ENCODE measurements at regions not wholly inside any gene's neighbourhood (a gene's known extent, or its start where the extent isn't known, plus 50 kb on each side); places are given as distances from the start of the nearest gene placed in this dataset.

DNA sequence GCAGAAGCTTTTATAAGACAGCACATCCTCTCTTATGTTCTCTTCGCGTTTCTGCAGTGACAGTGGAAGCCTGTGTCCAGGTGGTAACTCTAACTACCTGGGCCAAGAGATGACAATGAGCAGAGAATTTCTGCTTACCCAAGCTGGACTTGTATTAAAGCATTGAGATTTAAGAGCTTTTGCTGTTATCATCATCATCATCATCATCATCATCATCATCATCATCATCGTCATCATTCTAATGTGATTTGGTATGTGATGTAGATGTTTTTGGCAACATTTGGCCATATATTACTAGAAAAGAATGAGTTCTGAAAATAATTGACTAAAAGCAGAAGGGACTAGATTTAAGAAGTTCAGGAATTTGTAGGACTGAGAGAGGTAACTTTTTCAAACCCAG, 401.3 kb downstream of the BRINP1 start:
- no peak overlapping the region for H3K4me3 ChIP-seq (ENCODE audit: low read depth, low read length)
- TF ChIP-seq MAX (IDR thresholded peaks at IDR 0.05; ENCODE audit: low read depth, low read length) (no peak), CTCF (IDR thresholded peaks at IDR 0.05; ENCODE audit: low read depth, low read length) (no peak), POLR2A (IDR thresholded peaks at IDR 0.05; ENCODE audit: extremely low read depth, insufficient read length) (no peak), MYC (IDR thresholded peaks at IDR 0.05; ENCODE audit: low read depth, low read length) (no peak)
- DNase-seq (ENCODE audit: low read depth): no peak

DNA sequence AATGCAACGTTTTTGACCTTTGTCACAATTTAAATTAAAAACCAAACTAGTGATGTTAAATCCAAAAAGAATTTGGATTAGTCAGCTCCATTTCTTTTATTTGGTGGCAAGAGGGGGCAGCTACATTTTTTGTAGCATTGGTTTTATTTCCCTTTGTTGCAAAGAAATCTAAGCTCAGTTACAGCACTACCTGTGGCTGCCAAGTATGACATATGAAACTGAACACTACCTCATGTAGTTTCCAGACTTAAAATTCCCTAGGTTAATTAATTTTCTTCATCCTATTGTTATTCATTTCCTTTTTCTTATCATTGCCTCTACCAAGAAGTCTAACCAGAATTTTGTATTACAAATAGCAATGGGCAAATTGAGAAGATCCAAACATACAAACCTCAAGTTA, 393.5 kb downstream of the BRINP1 start:
- no peak for DNase-seq (ENCODE audit: low read depth)
- TF ChIP-seq CTCF (IDR thresholded peaks at IDR 0.05; ENCODE audit: low read depth, low read length) (no peak), MAX (IDR thresholded peaks at IDR 0.05; ENCODE audit: low read depth, low read length) (no peak), POLR2A (IDR thresholded peaks at IDR 0.05; ENCODE audit: extremely low read depth, insufficient read length) (no peak), MYC (IDR thresholded peaks at IDR 0.05; ENCODE audit: low read depth, low read length) (no peak)
- H3K4me3 ChIP-seq (ENCODE audit: low read depth, low read length): no peak overlapping the region

DNA sequence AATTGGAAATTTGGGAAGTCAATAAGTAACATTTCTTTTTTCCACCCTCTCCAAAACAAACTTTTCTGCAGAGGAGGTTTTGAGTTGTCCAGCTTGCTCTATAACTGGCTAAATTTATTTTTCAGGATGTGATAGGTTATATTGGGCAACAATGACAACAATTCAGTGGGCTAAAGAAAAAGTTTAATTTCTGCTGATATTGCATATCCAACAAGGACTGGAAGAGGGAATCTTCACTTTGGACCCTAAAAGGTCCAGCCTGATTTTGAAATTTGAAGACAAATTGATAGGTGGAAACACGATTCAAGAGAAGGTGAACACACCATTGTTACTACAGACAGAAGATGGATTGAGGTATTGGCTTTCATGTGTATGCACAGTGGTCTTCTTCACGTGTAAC, 393.1 kb downstream of the BRINP1 start:
- no peak overlapping the region for H3K4me3 ChIP-seq (ENCODE audit: low read depth, low read length)
- no peak for DNase-seq (ENCODE audit: low read depth)
- TF ChIP-seq MYC (IDR thresholded peaks at IDR 0.05; ENCODE audit: low read depth, low read length): no peak
- TF ChIP-seq CTCF (IDR thresholded peaks at IDR 0.05; ENCODE audit: low read depth, low read length): no peak
- no peak for TF ChIP-seq MAX (IDR thresholded peaks at IDR 0.05; ENCODE audit: low read depth, low read length)
- no peak for TF ChIP-seq POLR2A (IDR thresholded peaks at IDR 0.05; ENCODE audit: extremely low read depth, insufficient read length)

GRCh38 chr9:118984607-118985006, 384.6 kb downstream of the BRINP1 start:
- DNase-seq (ENCODE audit: low read depth): no peak
- TF ChIP-seq POLR2A (IDR thresholded peaks at IDR 0.05; ENCODE audit: extremely low read depth, insufficient read length): no peak
- no peak for TF ChIP-seq MYC (IDR thresholded peaks at IDR 0.05; ENCODE audit: low read depth, low read length)
- no peak for TF ChIP-seq MAX (IDR thresholded peaks at IDR 0.05; ENCODE audit: low read depth, low read length)
- TF ChIP-seq CTCF (IDR thresholded peaks at IDR 0.05; ENCODE audit: low read depth, low read length): no peak
- H3K4me3 ChIP-seq (ENCODE audit: low read depth, low read length): no peak overlapping the region

- DNase-seq (ENCODE audit: low read depth): no peak
- TF ChIP-seq MAX (IDR thresholded peaks at IDR 0.05; ENCODE audit: low read depth, low read length): no peak
- no peak for TF ChIP-seq POLR2A (IDR thresholded peaks at IDR 0.05; ENCODE audit: extremely low read depth, insufficient read length)
- TF ChIP-seq CTCF (IDR thresholded peaks at IDR 0.05; ENCODE audit: low read depth, low read length): no peak
- no peak for TF ChIP-seq MYC (IDR thresholded peaks at IDR 0.05; ENCODE audit: low read depth, low read length)
- no peak overlapping the region for H3K4me3 ChIP-seq (ENCODE audit: low read depth, low read length)
These were observed 383.4 kb downstream of the BRINP1 start for GRCh38 chr9:118985851-118986250.

GRCh38 chr9:118987167-118987566, 382.1 kb downstream of the BRINP1 start:
- H3K4me3 ChIP-seq (ENCODE audit: low read depth, low read length): no peak overlapping the region
- no peak for DNase-seq (ENCODE audit: low read depth)
- TF ChIP-seq CTCF (IDR thresholded peaks at IDR 0.05; ENCODE audit: low read depth, low read length) (no peak), POLR2A (IDR thresholded peaks at IDR 0.05; ENCODE audit: extremely low read depth, insufficient read length) (no peak), MYC (IDR thresholded peaks at IDR 0.05; ENCODE audit: low read depth, low read length) (no peak), MAX (IDR thresholded peaks at IDR 0.05; ENCODE audit: low read depth, low read length) (no peak)
